ENCODE measurements at regions not wholly inside any gene's neighbourhood (a gene's known extent, or its start where the extent isn't known, plus 50 kb on each side); places are given as distances from the start of the nearest gene placed in this dataset.

DNA sequence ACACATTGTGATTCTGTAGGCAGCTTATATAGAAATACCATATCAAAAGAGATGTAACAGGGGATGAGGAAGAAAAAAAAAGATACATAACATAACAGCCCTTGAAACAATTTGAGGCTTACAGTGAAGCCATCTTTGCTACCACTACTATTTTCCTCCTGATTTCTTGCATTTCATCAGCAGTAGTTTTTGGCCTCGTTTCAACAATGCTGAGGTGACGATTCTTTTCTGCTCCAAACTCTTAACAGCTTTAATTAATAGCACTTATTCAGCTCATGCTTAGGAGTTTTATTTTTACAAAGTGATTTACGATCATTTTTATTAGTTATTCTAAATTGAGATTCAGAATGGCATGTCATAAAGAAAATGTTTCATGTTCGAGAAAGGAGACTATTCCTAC is 163.2 kb downstream of the DCK start:
- DNase-seq (ENCODE audit: low spot score), result no peak

GRCh38 chr4:71162386-71162785 is 168.9 kb downstream of the DCK start:
- no peak for DNase-seq (ENCODE audit: low spot score)

GRCh38 chr4:71163317-71163716 is 169.9 kb downstream of the DCK start:
- no peak for DNase-seq (ENCODE audit: low spot score)

DNA sequence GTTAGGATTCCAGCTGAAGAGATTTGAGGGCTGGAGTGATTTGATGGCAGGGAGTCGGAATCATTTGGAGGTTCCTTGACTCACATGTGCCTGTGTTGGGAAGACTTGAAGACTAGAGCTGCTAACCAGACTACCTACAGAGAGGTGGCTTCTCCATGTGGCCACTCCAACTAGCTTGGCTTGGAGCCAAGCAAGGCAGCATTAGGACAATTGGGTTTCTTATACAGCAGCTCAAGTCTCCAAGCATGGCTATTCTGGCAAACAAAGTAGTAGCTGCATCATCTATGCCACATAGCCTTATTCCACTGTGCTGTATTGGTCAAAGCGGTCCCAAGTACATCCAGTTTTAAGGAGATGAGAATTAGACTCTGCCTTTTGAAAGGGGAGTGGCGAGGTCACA is 171.7 kb upstream of the SLC4A4 start:
- no peak for DNase-seq (ENCODE audit: low spot score)

GRCh38 chr4:71171592-71171991 is 167.2 kb upstream of the SLC4A4 start:
- no peak for DNase-seq (ENCODE audit: low spot score)

DNA sequence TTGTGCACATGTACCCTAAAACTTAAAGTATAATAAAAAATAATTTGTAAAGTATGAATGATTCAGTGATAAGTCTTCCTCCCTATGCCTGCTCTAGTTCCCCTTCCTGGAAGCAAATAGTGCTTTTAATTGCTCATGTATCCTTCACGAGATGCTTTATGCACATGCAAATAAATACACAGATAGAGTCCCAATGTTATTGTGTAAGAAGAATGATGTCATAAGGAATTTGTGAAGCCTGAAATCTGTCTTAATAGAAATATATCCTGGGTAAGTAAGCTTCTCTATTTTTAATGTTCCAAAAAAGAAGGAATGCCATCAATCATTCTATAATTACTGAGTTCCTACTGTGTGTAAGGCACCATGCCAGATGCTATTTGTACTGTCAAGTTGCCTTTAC is 157.5 kb upstream of the SLC4A4 start:
- DNase-seq (ENCODE audit: low spot score), result no peak

DNA sequence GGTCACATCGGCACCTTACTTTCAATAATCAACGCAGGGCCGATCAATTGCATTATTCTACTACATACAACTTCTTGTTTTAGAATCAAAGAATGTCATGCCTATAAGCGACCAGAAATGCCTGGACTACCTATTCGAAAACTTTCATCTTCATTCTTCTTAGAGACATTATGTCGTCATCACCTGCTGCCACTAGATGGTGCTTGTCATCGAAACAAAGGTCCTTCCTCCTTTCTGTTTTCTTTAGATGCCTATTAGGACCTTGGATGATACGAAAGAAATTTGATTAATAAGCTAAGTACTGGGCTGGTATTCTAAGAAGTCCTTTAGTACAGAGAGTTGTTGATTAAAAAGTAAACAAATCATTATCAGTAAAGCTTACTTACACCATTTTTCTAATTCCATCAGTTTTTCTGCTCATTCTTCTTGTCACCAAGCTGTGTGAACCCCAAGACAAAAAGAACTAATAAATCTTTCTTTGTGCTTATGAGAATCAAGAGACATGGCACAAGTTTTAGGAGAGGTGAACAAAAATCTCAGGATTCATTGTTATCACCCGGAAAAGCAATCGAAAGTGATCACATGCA is 154.5 kb upstream of the SLC4A4 start:
- peak; percentile 80 for DNase-seq (ENCODE audit: low spot score)

DNA sequence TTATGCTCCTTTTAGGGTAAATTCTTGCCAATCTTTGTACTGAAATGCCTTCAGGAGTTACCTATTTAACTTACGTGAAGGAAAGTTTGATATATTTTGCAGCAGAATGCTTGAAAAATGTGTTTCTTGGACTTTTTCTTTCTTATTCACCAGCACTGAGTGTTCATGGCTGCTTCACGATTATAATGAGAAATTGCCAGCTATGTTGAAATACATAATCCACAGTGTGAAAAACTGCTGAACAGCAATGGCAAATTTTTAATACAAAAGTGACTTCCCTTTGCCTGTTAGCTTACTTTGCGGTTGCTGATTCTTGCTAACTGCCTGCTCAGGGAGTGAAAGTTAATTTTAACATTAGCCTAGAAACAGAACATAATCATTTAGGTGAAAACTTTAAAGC is 153.8 kb upstream of the SLC4A4 start:
- DNase-seq (ENCODE audit: low spot score), result no peak

- no peak for DNase-seq (ENCODE audit: low spot score)
These were observed 152.6 kb upstream of the SLC4A4 start for GRCh38 chr4:71186257-71186565.

GRCh38 chr4:71186566-71187403 is 152.0 kb upstream of the SLC4A4 start:
- no peak for DNase-seq (ENCODE audit: low spot score)

DNA sequence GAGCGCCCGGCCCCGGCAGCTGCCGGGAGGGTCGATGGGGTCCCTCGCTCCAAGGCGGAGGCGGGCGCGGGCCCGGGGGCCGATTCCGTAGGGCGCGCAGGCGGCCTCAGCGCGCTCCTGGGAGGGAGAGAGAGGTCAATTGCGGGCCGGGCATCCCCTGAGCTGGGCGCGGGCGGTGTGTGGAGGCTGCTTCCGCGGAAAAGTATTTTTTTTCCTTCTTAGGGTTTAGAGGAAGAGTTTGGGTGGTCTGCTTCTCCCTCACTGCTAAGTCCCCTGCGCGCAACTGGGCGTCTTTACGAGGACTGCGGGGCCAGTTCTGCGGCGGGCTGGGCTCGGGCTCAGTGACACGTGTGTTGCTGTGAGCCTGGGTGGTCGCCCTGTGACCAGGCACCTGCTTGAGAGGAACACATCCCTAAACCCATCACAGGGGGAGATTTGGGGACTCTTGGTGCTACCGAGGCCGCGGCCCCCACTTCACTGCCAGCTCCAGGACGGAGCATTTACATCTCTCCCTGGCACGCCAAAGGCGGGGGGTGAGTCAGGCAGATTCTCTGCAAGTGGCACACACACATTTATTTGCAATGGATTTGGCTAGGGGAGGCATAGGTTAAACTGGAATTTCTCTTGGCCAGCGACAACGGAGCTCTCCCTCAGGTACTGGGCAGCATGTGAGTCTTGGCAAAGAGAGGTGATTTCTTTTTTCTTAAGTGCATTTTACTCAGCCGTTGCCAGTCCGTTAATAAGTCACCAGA is 151.2 kb upstream of the SLC4A4 start:
- no peak for DNase-seq (ENCODE audit: low spot score)

DNA sequence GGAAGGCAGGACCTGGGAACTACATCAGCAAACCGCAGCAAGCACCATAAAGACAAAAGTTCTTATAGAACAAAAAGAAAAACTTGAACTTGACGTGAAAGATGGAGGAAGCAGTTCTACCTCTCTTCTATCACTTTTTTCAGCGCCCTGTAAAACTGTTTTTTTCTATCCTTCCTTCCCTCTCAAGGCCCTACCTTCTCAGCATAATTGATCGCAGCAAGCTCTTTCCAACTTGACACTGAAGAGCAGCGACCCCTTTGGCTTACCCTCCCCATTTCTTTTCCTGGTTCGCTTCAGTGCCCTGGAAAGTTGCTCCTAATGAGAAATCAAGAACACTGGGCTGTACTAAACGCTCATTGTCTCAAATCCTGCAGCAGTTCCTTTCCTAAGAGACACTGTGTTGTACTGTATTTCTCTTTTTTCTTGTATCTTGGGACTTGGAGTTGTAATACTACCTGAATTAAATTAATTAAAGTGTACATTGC is 150.6 kb upstream of the SLC4A4 start:
- no peak for DNase-seq (ENCODE audit: low spot score)

- DNase-seq (ENCODE audit: low spot score), result no peak
These were observed 149.9 kb upstream of the SLC4A4 start for GRCh38 chr4:71188951-71189350.

DNA sequence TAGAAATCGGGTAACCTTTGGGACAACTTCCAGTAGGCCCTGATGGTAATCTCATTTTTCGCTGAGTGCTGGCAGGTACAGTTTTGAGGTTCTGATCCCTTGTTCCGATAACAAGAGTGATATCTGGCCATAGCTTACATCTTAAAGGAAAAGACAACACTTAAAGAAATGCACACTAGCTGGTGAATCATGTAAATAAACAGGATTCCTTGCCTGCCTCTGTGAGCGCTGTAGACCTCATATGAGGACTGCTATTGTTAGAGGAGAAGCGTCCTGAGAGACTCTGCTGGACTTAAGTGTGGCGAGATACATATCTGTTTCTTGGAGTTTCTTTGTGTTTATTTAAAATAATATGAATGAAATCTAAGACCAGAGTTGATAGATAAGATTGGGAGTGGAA is 149.3 kb upstream of the SLC4A4 start:
- DNase-seq (ENCODE audit: low spot score), result no peak

DNA sequence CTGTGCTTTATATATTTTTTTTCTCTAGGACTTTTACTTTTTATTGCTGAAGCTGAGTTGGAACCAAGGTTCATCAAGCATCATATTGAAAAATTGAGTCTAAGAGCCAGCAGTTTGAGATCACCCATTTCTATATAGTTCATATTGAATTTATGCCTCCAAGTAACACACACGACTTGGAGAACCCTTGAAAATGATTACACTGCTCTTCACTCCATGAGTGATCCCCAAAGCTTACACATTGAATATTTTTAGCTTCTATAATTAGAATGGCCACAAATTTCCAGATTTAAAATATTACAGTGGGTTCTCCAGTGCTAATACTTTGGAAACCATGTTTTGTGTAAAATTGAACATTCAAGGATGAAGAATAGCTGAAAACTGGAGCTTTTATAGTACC is 144.4 kb upstream of the SLC4A4 start:
- DNase-seq (ENCODE audit: low spot score), result no peak

DNA sequence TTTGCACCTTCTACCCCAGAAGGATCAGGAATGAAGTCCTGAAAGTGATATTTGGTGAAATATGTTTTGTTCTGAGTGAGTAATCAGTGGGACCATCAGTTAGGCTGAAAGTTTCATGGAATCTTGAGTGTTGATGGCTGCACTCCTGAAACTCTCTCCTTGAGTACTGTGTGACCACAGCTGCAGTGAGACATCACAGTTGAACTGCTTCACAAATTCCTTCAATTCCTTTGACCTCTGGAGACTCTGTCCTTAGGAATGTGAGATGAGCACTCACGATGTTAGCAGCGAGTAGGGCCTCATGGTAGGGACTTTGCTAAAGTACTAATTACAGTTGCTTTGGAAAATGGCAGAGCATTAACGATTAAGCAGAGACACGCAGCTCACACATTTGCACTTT is 142.9 kb upstream of the SLC4A4 start:
- DNase-seq (ENCODE audit: low spot score), result no peak

DNA sequence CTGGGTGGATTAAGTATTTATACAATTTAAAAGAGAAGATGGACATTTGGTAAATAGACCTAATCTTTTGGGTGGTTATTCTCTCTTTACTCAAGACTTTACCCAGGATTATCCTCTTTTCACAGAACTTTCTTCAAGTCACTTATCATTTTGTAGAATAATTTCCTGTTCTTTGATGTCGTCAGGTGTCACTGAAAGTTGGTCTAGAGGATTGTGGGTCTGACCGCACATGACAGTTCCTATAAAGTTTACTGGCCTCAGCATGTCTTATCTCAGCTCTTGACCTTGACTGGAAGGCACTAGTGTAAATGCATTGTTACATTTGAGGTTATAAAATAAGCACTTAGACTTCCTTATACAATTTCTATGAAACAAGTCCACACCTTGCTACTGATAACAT is 139.9 kb upstream of the SLC4A4 start:
- no peak for DNase-seq (ENCODE audit: low spot score)

GRCh38 chr4:71201057-71201456 is 137.8 kb upstream of the SLC4A4 start:
- DNase-seq (ENCODE audit: low spot score), result no peak

- no peak for DNase-seq (ENCODE audit: low spot score)
These were observed 136.8 kb upstream of the SLC4A4 start for GRCh38 chr4:71201817-71202576.

- no peak for DNase-seq (ENCODE audit: low spot score)
These were observed 136.1 kb upstream of the SLC4A4 start for GRCh38 chr4:71202705-71203104.

- DNase-seq (ENCODE audit: low spot score), result no peak
These were observed 134.8 kb upstream of the SLC4A4 start for GRCh38 chr4:71204056-71204455.

GRCh38 chr4:71206763-71207162 is 132.1 kb upstream of the SLC4A4 start:
- no peak for DNase-seq (ENCODE audit: low spot score)
